GM18499 (cell line): ENCODE measurements at regions not wholly inside any gene's neighbourhood (a gene's known extent, or its start where the extent isn't known, plus 50 kb on each side); places are given as distances from the start of the nearest gene placed in this dataset.
"Not testable (repeated sequence)": the region's sequence is repeated elsewhere in the genome, so short reads cannot be mapped to it uniquely, and the experiment has no call there.

Experiments
- ATAC-seq: cut with Tn5 transposase; IDR thresholded peaks from one replicate; pipeline ENCODE4 v1.9.1; 2021; ENCODE audit warnings: moderate number of reproducible peaks; ENCODE audit not compliant: insufficient read depth, unreplicated experiment

DNA sequence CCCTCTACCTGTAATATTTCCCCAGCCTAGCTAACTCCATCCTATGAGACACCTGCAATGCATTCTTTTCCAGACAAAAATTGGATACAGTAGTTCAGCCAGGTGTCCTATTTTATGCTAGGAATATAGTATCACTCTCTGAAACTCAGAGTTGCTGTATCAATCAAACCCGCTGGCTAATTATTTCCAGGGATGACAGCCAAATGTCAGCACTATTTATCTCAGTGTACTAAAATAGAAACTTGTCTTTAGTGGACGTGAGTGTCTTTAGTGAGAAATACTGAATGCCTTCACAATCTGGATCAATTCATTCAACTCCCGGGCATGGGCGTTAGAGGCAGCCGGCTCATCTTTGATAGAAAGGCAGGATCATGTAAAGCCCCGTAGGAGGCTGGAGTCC, 196.2 kb downstream of the RBM46 start:
- ATAC-seq = no peak

DNA sequence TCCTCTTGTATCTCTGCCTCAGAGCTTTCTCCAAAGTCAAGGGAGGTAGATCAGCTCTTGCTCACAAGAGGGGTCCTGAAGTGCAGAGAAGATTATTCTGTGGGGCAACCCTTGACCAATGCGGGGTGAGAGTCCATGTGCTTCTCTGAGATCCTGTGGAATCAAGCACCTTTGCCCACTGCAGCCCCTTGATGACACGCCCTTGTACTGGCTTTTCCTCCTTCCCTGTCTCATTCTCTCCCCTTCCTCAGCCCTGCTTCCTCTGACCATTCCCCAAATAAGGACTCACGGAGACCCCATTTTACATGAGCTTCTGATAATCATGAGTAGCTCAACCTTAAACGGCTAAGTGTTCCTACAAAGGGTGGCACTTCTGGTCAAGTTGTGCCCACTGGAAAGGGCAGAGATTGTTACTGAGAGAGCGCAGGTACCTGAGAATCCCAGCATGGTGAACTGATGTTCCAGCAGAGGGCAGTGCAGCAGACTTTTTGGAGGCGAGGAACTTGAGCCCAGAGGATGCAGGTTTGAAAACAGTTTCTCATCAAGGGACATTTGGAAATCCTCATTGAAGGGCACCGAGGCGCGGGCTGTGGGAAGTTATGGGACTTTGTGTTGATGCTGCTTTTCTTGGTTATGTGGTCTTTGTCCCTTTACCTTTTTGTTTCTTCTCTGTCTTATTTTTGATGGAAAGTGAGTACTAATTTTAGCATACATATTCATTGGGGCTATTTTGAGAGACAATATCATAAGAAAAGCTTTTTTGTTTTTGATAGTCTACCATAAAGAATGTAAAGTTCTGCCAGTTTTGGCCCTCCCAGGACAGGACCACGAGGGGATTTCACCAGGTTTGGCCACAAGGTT, 201.3 kb downstream of the RBM46 start:
- no peak for ATAC-seq

DNA sequence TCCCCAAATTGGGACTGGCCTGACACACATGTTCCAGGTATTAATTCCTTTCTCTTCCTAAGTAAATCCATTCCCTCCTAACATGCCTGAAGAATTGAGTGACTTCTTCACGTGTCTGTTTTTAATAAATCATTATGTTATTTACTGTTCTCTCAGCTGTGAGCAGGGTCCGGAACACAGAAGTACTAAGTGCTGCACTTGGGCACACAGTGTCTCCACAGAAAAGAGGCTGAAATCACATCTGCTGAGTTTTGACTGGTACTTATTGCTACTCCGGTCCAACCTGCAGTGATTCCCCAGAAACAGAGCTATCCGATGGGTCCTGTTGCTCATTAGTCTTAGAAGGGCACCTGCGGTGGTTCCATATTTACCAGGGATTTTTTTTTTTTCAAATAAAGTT, 202.6 kb downstream of the RBM46 start:
- no peak for ATAC-seq

GRCh38 chr4:154984148-154984547, 203.1 kb downstream of the RBM46 start:
- ATAC-seq = peak; percentile 95

- ATAC-seq = no peak
These were observed 203.5 kb downstream of the RBM46 start for GRCh38 chr4:154984616-154985015.

- no peak for ATAC-seq
These were observed 204.6 kb downstream of the RBM46 start for GRCh38 chr4:154985673-154986072.

DNA sequence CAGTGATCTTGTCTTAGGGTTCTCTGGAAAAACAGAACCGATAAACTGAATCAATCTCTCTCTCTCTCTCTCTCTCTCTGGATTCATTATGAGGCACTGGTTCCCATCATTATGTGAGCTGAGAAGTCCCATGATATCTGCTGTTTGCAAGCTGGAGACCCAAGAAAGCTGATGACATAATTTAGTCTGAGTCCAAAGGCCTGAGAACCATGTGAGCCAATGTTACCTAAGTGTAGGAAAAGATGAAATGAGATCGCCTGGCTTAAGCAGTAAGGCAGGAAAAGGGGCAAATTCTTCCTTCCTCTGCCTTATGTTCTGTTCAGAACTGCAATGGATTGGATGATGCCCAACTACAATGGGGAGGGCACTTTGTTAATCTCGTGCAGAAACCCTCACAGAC, 207.4 kb downstream of the RBM46 start:
- ATAC-seq = no peak

- no peak for ATAC-seq
These were observed 208.4 kb downstream of the RBM46 start for GRCh38 chr4:154989511-154989910.

GRCh38 chr4:154997866-154998265, 210.6 kb upstream of the NPY2R start:
- not testable (repeated sequence) for ATAC-seq

GRCh38 chr4:154998284-154998683, 210.2 kb upstream of the NPY2R start:
- no peak for ATAC-seq

GRCh38 chr4:154998773-154999172, 209.7 kb upstream of the NPY2R start:
- no peak for ATAC-seq

GRCh38 chr4:154999950-155000578, 208.4 kb upstream of the NPY2R start:
- ATAC-seq = no peak

DNA sequence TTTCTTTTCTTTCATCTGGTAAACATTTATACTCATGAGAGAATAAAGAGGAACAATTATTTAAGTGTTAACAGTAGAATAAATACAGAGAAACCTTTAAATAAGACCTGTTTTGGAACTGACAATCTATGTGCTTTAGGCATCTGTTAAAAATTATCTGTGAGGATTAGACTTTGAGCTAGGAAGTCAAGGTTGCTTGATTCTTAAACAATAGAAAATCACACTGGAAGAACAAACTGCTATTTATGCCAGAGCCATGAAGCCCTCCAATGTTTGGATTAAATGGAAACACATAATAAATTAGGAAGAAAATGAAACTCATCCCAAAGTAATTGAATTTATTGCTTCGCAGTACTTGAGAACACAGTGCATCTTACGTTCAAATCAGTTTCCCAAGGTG, 207.2 kb upstream of the NPY2R start:
- no peak for ATAC-seq

DNA sequence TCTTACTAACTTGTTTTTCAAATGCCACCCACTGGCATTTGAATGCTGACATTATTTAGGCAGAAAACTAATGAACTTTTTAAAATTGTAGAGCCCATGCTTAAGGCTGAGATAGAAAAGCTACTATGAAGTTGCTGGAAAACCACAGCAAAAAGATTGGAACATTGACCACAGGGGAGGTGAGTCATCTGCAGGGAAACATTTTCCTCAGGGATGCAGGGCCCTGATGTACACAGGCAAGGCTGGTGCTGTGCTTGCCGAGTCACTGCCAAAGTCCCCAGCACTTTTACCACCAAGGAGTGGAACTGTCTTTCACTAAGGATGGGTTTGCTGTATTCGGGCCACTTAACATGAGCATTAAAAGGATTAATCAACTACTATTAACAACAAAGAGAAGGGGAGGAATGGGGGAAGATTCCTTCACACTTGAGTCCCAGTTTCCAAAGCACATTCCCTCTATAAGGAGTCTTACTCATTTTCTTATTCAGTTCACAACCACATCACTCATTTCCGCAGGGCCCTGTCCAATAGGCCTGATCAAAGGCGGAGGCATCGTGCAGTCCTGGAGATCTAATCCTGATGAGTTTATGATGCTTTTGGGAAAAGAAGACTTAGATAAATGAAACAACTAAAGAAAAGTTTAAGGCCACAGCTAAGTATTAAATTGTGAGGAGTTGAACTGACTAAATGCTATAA, 202.9 kb upstream of the NPY2R start:
- no peak for ATAC-seq

GRCh38 chr4:155007660-155008176, 200.7 kb upstream of the NPY2R start:
- no peak for ATAC-seq

- ATAC-seq = no peak
These were observed 200.0 kb upstream of the NPY2R start for GRCh38 chr4:155008389-155008788.

- no peak for ATAC-seq
These were observed 199.1 kb upstream of the NPY2R start for GRCh38 chr4:155009288-155009687.

DNA sequence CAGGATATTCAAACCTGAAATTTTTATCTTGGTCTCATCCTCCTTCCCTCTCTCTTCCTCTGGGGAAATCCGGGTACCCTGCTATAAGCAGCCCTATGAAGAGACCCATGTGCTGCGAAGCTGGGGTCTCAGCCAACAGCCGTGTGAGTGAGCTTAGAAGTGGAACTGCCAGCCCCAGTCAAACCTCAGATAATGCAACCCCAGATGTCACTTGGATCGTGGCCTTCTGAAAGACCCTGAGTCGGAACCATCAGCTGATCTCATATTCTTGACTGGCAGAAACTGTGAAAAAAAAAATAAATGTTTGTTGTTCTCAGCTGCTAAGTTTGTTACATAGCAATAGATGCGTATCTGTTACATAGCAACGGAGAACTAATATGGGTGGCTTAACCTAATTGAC, 198.1 kb upstream of the NPY2R start:
- ATAC-seq = no peak

DNA sequence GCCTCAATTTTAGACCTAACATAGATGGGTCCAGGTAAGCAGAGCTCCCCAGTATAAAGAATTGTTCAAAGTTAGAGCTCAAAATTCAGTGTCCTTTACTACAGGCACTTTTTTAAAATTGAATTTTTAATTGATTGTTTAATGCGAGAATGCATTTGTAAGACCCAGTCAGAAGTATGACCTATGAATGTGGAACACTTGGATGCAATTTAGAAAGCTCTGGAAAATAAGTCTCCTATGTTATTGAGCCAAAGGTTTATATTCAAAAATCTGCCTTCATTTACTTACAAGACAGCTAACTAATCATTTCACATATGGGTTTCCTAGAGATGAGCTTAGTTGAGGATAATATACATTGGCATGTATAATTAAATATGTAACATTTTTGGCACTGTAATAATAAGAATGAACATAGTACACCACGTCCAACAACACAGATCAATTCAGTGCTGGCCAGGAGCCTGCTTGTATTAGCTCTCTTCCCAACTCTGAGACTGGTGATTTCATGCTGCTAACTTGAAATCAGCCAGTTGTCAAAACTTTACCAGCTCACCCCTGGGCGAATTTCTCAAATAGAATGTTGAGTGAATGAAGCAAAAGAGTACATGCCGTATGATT, 197.2 kb upstream of the NPY2R start:
- no peak for ATAC-seq

DNA sequence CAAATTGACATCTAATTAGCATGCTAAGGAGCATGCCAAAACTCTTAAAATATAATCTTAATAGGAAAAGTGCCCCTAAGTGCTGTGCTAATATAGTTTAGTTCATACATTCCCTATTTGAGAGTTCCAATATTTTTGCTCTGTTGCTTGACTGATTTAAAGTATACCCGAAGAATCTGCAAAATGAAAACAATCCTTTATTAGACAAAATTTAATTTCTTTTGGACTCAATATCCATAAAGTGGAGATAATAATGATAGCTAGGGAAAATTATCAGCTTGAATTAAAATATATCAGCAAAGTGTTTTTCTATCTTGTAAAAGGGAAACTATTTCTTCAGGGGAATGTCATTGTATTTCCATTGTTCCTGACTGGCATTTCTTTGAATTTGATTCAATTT, 196.0 kb upstream of the NPY2R start:
- ATAC-seq = no peak

- ATAC-seq = no peak
These were observed 191.0 kb upstream of the NPY2R start for GRCh38 chr4:155017426-155017825.
